H1 (cell line): ENCODE measurements at regions not wholly inside any gene's neighbourhood (a gene's known extent, or its start where the extent isn't known, plus 50 kb on each side); places are given as distances from the start of the nearest gene placed in this dataset.

ENCODE experiments used
- CTCF ChIP-seq, 3 experiments: IDR thresholded peaks; 1 replicate in 2 of 3; 2 replicates in 1 of 3; pipeline versions ENCODE4 v1.5.1 to v1.6.1; 2011; ENCODE audit warnings: low read length in 3 of 3, mild to moderate bottlenecking in 3 of 3, inconsistent platforms in 2 of 3, low read depth in 1 of 3, moderate library complexity in 1 of 3; ENCODE audit not compliant: insufficient read depth in 1 of 3; ENCODE audit errors: control extremely low read depth in 1 of 3
- EGR1 ChIP-seq: IDR thresholded peaks from 2 replicates; pipeline ENCODE4 v1.6.1; 2011; ENCODE audit warnings: low read depth, low read length, borderline replicate concordance
- EZH2 ChIP-seq: fragments of 200-600 bp; sonication (generic); IDR thresholded peaks from 2 replicates; pipeline ENCODE4 v1.7.1; 2012; ENCODE audit warnings: low read depth, mild to moderate bottlenecking, moderate library complexity, low read length, inconsistent platforms; ENCODE audit not compliant: severe bottlenecking
- POLR2A ChIP-seq, 2 experiments: IDR thresholded peaks; 1 replicate in 1 of 2; 2 replicates in 1 of 2; pipeline ENCODE4 v1.6.1; 2011; ENCODE audit warnings: low read depth in 2 of 2, low read length in 2 of 2, mild to moderate bottlenecking in 2 of 2; ENCODE audit errors: control extremely low read depth in 1 of 2
- POLR2AphosphoS5 ChIP-seq: IDR thresholded peaks from 2 replicates; pipeline ENCODE4 v1.6.1; 2011; ENCODE audit warnings: low read depth, low read length
- TEAD4 ChIP-seq: IDR thresholded peaks from 2 replicates; pipeline ENCODE4 v1.6.1; 2012; ENCODE audit warnings: low read depth, low read length, inconsistent platforms, mixed read lengths

- TF ChIP-seq TEAD4, result no peak
- TF ChIP-seq CTCF (IDR thresholded peaks at IDR 0.05; ENCODE audit: control extremely low read depth in 1 of 3, insufficient read depth in 1 of 3, low read depth in 1 of 3, low read length in 3 of 3), result no peak
- no peak for TF ChIP-seq POLR2A (IDR thresholded peaks at IDR 0.05; ENCODE audit: control extremely low read depth in 1 of 2, low read depth in 2 of 2, low read length in 2 of 2)
- no peak for TF ChIP-seq POLR2AphosphoS5
- TF ChIP-seq EGR1, result no peak
- TF ChIP-seq EZH2, result no peak
Observed at GRCh38 chr14:87309557-87309956, 683.4 kb downstream of the GALC start.
